GM12865 (cell line): ENCODE measurements at regions not wholly inside any gene's neighbourhood (a gene's known extent, or its start where the extent isn't known, plus 50 kb on each side); places are given as distances from the start of the nearest gene placed in this dataset.
"Not testable (repeated sequence)": the region's sequence is repeated elsewhere in the genome, so short reads cannot be mapped to it uniquely, and the experiment has no call there.

Experiments used
- DNase-seq: peaks from one replicate; pipeline ENCODE4 v3.0.0; 2010; ENCODE audit warnings: low read depth
- H3K4me3 ChIP-seq: 2 replicates; pipeline ENCODE4 v1.5.1; 2011; ENCODE audit warnings: mild to moderate bottlenecking, low read depth, low read length, control low read depth
- CTCF ChIP-seq: IDR thresholded peaks from 2 replicates; pipeline ENCODE4 v1.5.1; 2011; ENCODE audit warnings: low read length, control low read depth, low read depth, inconsistent platforms; ENCODE audit not compliant: insufficient read depth; ENCODE audit errors: missing control alignments

GRCh38 chr22:48719978-48720661, 1107.6 kb downstream of the BRD1 start:
- no peak overlapping the region for H3K4me3 ChIP-seq
- DNase-seq = no peak
- no peak for TF ChIP-seq CTCF

- no peak for DNase-seq
- no peak for TF ChIP-seq CTCF
- no peak overlapping the region for H3K4me3 ChIP-seq
These were observed 1108.7 kb downstream of the BRD1 start for GRCh38 chr22:48718818-48719500.

GRCh38 chr22:48717883-48718817, 1109.5 kb downstream of the BRD1 start:
- TF ChIP-seq CTCF = no peak
- no peak overlapping the region for H3K4me3 ChIP-seq
- no peak for DNase-seq

- no peak for DNase-seq
- no peak overlapping the region for H3K4me3 ChIP-seq
- TF ChIP-seq CTCF = no peak
These were observed 1110.4 kb downstream of the BRD1 start for GRCh38 chr22:48717076-48717810.

GRCh38 chr22:48716154-48716553, 1111.5 kb downstream of the BRD1 start:
- not testable (repeated sequence) for H3K4me3 ChIP-seq, DNase-seq

GRCh38 chr22:48715511-48715910, 1112.2 kb downstream of the BRD1 start:
- no peak for DNase-seq
- no peak for TF ChIP-seq CTCF

More at GRCh38 chr22:48715511-48715910, 1112.2 kb downstream of the BRD1 start:
- H3K4me3 ChIP-seq = no peak overlapping the region
